GM12891 (cell line): ENCODE measurements at regions not wholly inside any gene's neighbourhood (a gene's known extent, or its start where the extent isn't known, plus 50 kb on each side); places are given as distances from the start of the nearest gene placed in this dataset.
"Not testable (repeated sequence)": the region's sequence is repeated elsewhere in the genome, so short reads cannot be mapped to it uniquely, and the experiment has no call there.

Experiments
- POLR2A ChIP-seq: IDR thresholded peaks from 2 replicates; pipeline ENCODE4 v1.6.1; 2011; ENCODE audit warnings: low read depth, low read length, control low read depth
- POLR2AphosphoS5 ChIP-seq: IDR thresholded peaks from 2 replicates; pipeline ENCODE4 v1.6.1; 2011; ENCODE audit warnings: low read depth, low read length, control low read depth
- POU2F2 ChIP-seq: IDR thresholded peaks from 2 replicates; pipeline ENCODE4 v1.6.1; 2011; ENCODE audit warnings: low read depth, mild to moderate bottlenecking, control low read depth, low read length, moderate library complexity
- SPI1 ChIP-seq: IDR thresholded peaks from 2 replicates; pipeline ENCODE4 v1.6.1; 2011; ENCODE audit warnings: low read depth, low read length, control low read depth
- TAF1 ChIP-seq: IDR thresholded peaks from 2 replicates; pipeline ENCODE4 v1.6.1; 2011; ENCODE audit warnings: low read depth, low read length, control low read depth

DNA sequence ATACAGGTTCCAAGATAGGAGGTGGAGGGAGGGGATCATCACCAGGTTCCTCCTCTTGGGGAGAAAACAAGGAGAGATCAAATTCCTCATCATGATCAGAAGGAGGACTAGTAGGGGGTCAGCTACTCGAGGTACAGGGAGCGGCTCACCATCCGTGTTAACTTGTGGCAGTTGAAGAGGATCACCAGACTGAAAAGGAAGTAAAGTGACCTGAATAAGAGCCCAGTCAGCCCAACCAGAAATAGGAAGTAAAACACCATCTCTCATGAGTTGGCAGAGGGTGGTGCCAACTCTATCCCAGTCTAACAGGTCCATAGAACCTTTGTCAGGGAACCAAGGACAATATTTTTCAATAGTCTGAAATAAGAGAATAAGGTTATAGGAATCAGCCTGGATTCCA lies 213.1 kb upstream of the KCNN2 start:
- TF ChIP-seq POLR2A, POLR2AphosphoS5, TAF1, POU2F2, SPI1: not testable (repeated sequence)
